ENCODE measurements at regions not wholly inside any gene's neighbourhood (a gene's known extent, or its start where the extent isn't known, plus 50 kb on each side); places are given as distances from the start of the nearest gene placed in this dataset.

GRCh38 chrY:13872696-13873095 lies 113.6 kb downstream of the VCY start:
- Histone ChIP-seq H4K20me1 (replicated peaks; ENCODE audit: insufficient read depth) (no peaks in the 10 kb centered on the region), H3K4me3 (no peak overlapping the region), H2AFZ (no peak overlapping the region), H3K27me3 (ENCODE audit: insufficient read depth) (no peaks in the 10 kb centered on the region), H3F3A (replicated peaks; ENCODE audit: low read depth) (no peaks in the 10 kb centered on the region), H3K9me2 (ENCODE audit: insufficient read depth) (no peaks in the 10 kb centered on the region), H3K4me2 (no peak overlapping the region), H3K27ac (ENCODE audit: low read depth) (no peak overlapping the region), H3K36me3 (ENCODE audit: insufficient read depth) (peaks cover 3% of the 10 kb centered on the region; the same call in 1 of the 2 replicates), H3K79me2 (replicated peaks; ENCODE audit: insufficient read depth) (no peaks in the 10 kb centered on the region), H3K4me1 (ENCODE audit: insufficient read depth) (no peaks in the 10 kb centered on the region)
- H3K27me3 Mint-ChIP-seq (ENCODE audit: insufficient read depth, low read depth, poor library complexity): no peaks in the 10 kb centered on the region
- H3K9me3 Mint-ChIP-seq: no peaks in the 10 kb centered on the region; the same call in 2 of the 3 replicates
- peaks cover 62% of the 10 kb centered on the region for H3K36me3 Mint-ChIP-seq (ENCODE audit: low read depth)
- H3K4me1 Mint-ChIP-seq: 0 out of 3 replicates have a peak, but pooled peaks cover 6% of the 10 kb centered on the region
- DNase-seq (ENCODE audit: low spot score) (no peak), ATAC-seq (no peak)
- H3K4me3 Mint-ChIP-seq: no peak overlapping the region
- no peak overlapping the region for H3K27ac Mint-ChIP-seq
- TF ChIP-seq CTCF (conservative IDR thresholded peaks at IDR 0.05; ENCODE audit: low read depth in 2 of 2) (no peak), REST (IDR thresholded peaks at IDR 0.05; ENCODE audit: unreplicated experiment) (no peak), NANOG (IDR thresholded peaks at IDR 0.05; ENCODE audit: borderline replicate concordance) (no peak), EZH2phosphoT487 (IDR thresholded peaks at IDR 0.05; ENCODE audit: unreplicated experiment) (no peak), ETS1 (IDR thresholded peaks at IDR 0.05) (no peak), STAT1 (IDR thresholded peaks at IDR 0.05; ENCODE audit: unreplicated experiment) (no peak), ZNF462 (CRISPR knock-in tag; IDR thresholded peaks at IDR 0.05) (no peak), CREB1 (CRISPR knock-in tag; IDR thresholded peaks at IDR 0.05; ENCODE audit: low read depth) (no peak), EZH2 (IDR thresholded peaks at IDR 0.05; ENCODE audit: low read depth, unreplicated experiment) (no peak), POLR2AphosphoS5 (IDR thresholded peaks at IDR 0.05; ENCODE audit: low read depth) (no peak), ZNF331 (CRISPR knock-in tag; IDR thresholded peaks at IDR 0.05; ENCODE audit: low read depth) (no peak), JUNB (IDR thresholded peaks at IDR 0.05; ENCODE audit: unreplicated experiment) (no peak), ZNF114 (CRISPR knock-in tag; IDR thresholded peaks at IDR 0.05) (no peak)

Data from GM23338 (cell line).